ENCODE measurements at regions not wholly inside any gene's neighbourhood (a gene's known extent, or its start where the extent isn't known, plus 50 kb on each side); places are given as distances from the start of the nearest gene placed in this dataset.

DNA sequence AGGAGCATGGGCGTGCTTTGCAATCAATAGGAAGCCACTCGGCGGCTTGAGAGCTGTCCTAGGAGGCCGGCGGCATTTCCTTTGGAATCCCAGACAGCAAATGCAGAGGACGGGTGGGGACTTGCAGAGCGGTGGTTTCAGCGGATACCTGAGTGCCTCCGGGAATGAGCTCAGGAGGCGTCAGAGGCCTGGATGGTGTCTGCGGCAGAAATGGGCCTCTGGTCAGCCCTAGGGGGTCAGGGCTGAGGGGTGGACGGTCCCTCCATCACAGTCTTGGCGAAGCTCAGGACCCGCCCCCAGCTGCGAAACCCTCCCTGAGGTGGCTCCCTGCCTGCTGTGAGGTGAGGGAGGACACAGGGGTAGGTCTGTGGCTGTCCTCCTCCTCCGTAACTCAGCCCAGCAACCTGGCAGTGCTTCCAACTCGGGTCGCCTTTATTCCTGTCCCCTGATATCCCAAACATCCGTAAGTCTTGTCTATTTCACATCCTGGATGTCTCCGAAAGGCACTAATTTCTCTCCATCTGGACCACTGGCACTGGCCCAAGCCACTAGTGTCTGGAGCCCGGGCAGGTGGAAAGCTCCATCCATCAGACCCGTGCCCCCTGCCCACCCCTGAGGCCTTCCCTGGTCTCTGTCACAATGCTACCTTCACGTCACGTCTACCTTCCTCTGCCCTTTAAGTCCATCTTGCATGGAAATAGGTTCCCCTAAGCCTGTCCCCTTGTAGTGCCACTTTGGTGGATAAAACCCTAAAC, 686.6 kb downstream of the BRD1 start:
- Histone ChIP-seq H3K27ac (replicated peaks) (no peak overlapping the region), H3K4me3 (replicated peaks; ENCODE audit: insufficient read depth, low read length) (no peak overlapping the region), H3K27me3 (ENCODE audit: insufficient read depth, poor library complexity, severe bottlenecking) (no peaks in the 10 kb centered on the region)
- no peak for DNase-seq (ENCODE audit: low read depth in 1 of 2, low spot score in 1 of 2)
- TF ChIP-seq SPI1 (IDR thresholded peaks at IDR 0.05; ENCODE audit: borderline replicate concordance, low read depth) (no peak), GABPA (IDR thresholded peaks at IDR 0.05; ENCODE audit: low read depth) (no peak), REST (IDR thresholded peaks at IDR 0.05; ENCODE audit: insufficient replicate concordance, low read depth) (no peak), POLR2AphosphoS5 (IDR thresholded peaks at IDR 0.05; ENCODE audit: low read depth) (no peak)
- TF ChIP-seq, protein P1, sequence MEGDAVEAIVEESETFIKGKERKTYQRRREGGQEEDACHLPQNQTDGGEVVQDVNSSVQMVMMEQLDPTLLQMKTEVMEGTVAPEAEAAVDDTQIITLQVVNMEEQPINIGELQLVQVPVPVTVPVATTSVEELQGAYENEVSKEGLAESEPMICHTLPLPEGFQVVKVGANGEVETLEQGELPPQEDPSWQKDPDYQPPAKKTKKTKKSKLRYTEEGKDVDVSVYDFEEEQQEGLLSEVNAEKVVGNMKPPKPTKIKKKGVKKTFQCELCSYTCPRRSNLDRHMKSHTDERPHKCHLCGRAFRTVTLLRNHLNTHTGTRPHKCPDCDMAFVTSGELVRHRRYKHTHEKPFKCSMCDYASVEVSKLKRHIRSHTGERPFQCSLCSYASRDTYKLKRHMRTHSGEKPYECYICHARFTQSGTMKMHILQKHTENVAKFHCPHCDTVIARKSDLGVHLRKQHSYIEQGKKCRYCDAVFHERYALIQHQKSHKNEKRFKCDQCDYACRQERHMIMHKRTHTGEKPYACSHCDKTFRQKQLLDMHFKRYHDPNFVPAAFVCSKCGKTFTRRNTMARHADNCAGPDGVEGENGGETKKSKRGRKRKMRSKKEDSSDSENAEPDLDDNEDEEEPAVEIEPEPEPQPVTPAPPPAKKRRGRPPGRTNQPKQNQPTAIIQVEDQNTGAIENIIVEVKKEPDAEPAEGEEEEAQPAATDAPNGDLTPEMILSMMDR (IDR thresholded peaks at IDR 0.05; ENCODE audit: insufficient read depth, low read length): no peak

GRCh38 chr22:49139492-49140151, 688.1 kb downstream of the BRD1 start:
- no peak for TF ChIP-seq SPI1 (IDR thresholded peaks at IDR 0.05; ENCODE audit: borderline replicate concordance, low read depth)
- no peak for TF ChIP-seq REST (IDR thresholded peaks at IDR 0.05; ENCODE audit: insufficient replicate concordance, low read depth)
- no peak for TF ChIP-seq GABPA (IDR thresholded peaks at IDR 0.05; ENCODE audit: low read depth)
- TF ChIP-seq POLR2AphosphoS5 (IDR thresholded peaks at IDR 0.05; ENCODE audit: low read depth): no peak
- TF ChIP-seq, protein P1 (IDR thresholded peaks at IDR 0.05; ENCODE audit: insufficient read depth, low read length): no peak
- Histone ChIP-seq H3K4me3 (replicated peaks; ENCODE audit: insufficient read depth, low read length) (no peak overlapping the region), H3K27ac (replicated peaks) (no peak overlapping the region), H3K27me3 (ENCODE audit: insufficient read depth, poor library complexity, severe bottlenecking) (no peaks in the 10 kb centered on the region)
- no peak for DNase-seq (ENCODE audit: low read depth in 1 of 2, low spot score in 1 of 2)

- H3K27ac ChIP-seq (replicated peaks): no peak overlapping the region
- TF ChIP-seq REST (IDR thresholded peaks at IDR 0.05; ENCODE audit: insufficient replicate concordance, low read depth) (no peak), SPI1 (IDR thresholded peaks at IDR 0.05; ENCODE audit: borderline replicate concordance, low read depth) (no peak), POLR2AphosphoS5 (IDR thresholded peaks at IDR 0.05; ENCODE audit: low read depth) (no peak), GABPA (IDR thresholded peaks at IDR 0.05; ENCODE audit: low read depth) (no peak)
- TF ChIP-seq, protein P1 (IDR thresholded peaks at IDR 0.05; ENCODE audit: insufficient read depth, low read length): no peak
- no peak for DNase-seq (ENCODE audit: low read depth in 1 of 2, low spot score in 1 of 2)
- no peaks in the 10 kb centered on the region for H3K27me3 ChIP-seq (ENCODE audit: insufficient read depth, poor library complexity, severe bottlenecking)
- no peak overlapping the region for H3K4me3 ChIP-seq (replicated peaks; ENCODE audit: insufficient read depth, low read length)
Observed at GRCh38 chr22:49138250-49138790, 689.4 kb downstream of the BRD1 start.

Data from HL-60 (cell line).